ENCODE measurements at regions not wholly inside any gene's neighbourhood (a gene's known extent, or its start where the extent isn't known, plus 50 kb on each side); places are given as distances from the start of the nearest gene placed in this dataset.

- H4K12ac ChIP-seq (ENCODE audit: low read depth, low read length), result no peak overlapping the region
- H2BK120ac ChIP-seq (ENCODE audit: insufficient read depth, low read length, poor library complexity), result no peak overlapping the region
- H3K27me3 ChIP-seq (ENCODE audit: insufficient read depth, low read length), result no peaks in the 10 kb centered on the region
- no peaks in the 10 kb centered on the region for H3K79me1 ChIP-seq (ENCODE audit: low read length)
- H2AFZ ChIP-seq (ENCODE audit: insufficient read depth, low read length, poor library complexity), result no peak overlapping the region
- H3K4ac ChIP-seq (ENCODE audit: low read depth, low read length), result no peak overlapping the region
- H3K23ac ChIP-seq (ENCODE audit: low read length), result no peak overlapping the region
- H3K79me2 ChIP-seq (ENCODE audit: control insufficient read depth, insufficient read depth, low read length, poor library complexity), result no peaks in the 10 kb centered on the region
- H2BK12ac ChIP-seq (ENCODE audit: low read length), result no peak overlapping the region
- H3K14ac ChIP-seq (ENCODE audit: low read length), result no peak overlapping the region
- H4K8ac ChIP-seq (ENCODE audit: low read depth, low read length), result no peak overlapping the region
- no peak overlapping the region for H4K91ac ChIP-seq (ENCODE audit: low read depth, low read length)
- H2BK5ac ChIP-seq (ENCODE audit: low read depth, low read length, poor library complexity), result no peak overlapping the region
- H3K9me3 ChIP-seq (ENCODE audit: insufficient read depth, low read depth, low read length), result no peaks in the 10 kb centered on the region
- H3K4me1 ChIP-seq (ENCODE audit: control insufficient read depth in 1 of 2, insufficient read depth in 2 of 2, low read length in 2 of 2), result no peaks in the 10 kb centered on the region
- H3K18ac ChIP-seq (ENCODE audit: low read length), result no peak overlapping the region
- no CpG with 5 or more reads among the region's 5 CpGs for WGBS (ENCODE audit: extremely low coverage, insufficient coverage, insufficient read length)
- H3K9ac ChIP-seq (ENCODE audit: low read length), result no peak overlapping the region
- no peak for DNase-seq
- no peak overlapping the region for H3K4me2 ChIP-seq (ENCODE audit: low read length)
- no peaks in the 10 kb centered on the region for H3K36me3 ChIP-seq (ENCODE audit: control insufficient read depth in 1 of 2, insufficient read depth in 2 of 2, low read length in 2 of 2)
- H3K4me3 ChIP-seq (ENCODE audit: low read depth, low read length), result no peak overlapping the region
- H3K27ac ChIP-seq (ENCODE audit: low read depth, low read length), result no peak overlapping the region
- H2AK5ac ChIP-seq (ENCODE audit: low read length), result no peak overlapping the region
Measured at GRCh38 chr5:112532654-112533360, 113.7 kb upstream of the EPB41L4A start.

DNA sequence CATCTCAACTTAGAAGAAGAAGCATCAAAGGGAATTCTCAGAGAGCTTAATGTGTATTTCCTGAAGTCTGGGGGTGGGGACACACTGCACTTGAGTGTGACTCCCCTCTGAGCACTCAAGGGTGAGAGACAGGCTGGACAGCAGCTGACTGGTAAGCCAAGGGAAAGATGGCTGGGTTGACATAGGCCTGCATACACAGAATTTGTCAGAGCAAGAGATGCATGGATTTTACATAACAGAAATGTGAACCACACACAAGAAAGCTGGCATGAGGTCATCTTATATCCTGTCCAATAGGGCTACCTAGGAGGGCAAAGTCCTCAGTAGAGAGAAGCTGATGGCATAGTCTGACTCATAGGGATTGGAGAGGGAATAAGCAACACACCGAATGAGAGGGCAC is 114.3 kb upstream of the EPB41L4A start:
- H3K9ac ChIP-seq (ENCODE audit: low read length), result no peak overlapping the region
- H3K9me3 ChIP-seq (ENCODE audit: insufficient read depth, low read depth, low read length), result no peaks in the 10 kb centered on the region
- H3K4ac ChIP-seq (ENCODE audit: low read depth, low read length), result no peak overlapping the region
- H3K4me2 ChIP-seq (ENCODE audit: low read length), result no peak overlapping the region
- H3K27me3 ChIP-seq (ENCODE audit: insufficient read depth, low read length), result no peaks in the 10 kb centered on the region
- no peaks in the 10 kb centered on the region for H3K36me3 ChIP-seq (ENCODE audit: control insufficient read depth in 1 of 2, insufficient read depth in 2 of 2, low read length in 2 of 2)
- no CpG with 5 or more reads among the region's 1 CpG for WGBS (ENCODE audit: extremely low coverage, insufficient coverage, insufficient read length)
- no peak overlapping the region for H4K12ac ChIP-seq (ENCODE audit: low read depth, low read length)
- no peak overlapping the region for H4K91ac ChIP-seq (ENCODE audit: low read depth, low read length)
- H3K18ac ChIP-seq (ENCODE audit: low read length), result no peak overlapping the region
- H2AK5ac ChIP-seq (ENCODE audit: low read length), result no peak overlapping the region
- H3K14ac ChIP-seq (ENCODE audit: low read length), result no peak overlapping the region
- H3K4me3 ChIP-seq (ENCODE audit: low read depth, low read length), result no peak overlapping the region
- no peak overlapping the region for H2BK5ac ChIP-seq (ENCODE audit: low read depth, low read length, poor library complexity)
- H4K8ac ChIP-seq (ENCODE audit: low read depth, low read length), result no peak overlapping the region
- no peaks in the 10 kb centered on the region for H3K4me1 ChIP-seq (ENCODE audit: control insufficient read depth in 1 of 2, insufficient read depth in 2 of 2, low read length in 2 of 2)
- no peak overlapping the region for H3K27ac ChIP-seq (ENCODE audit: low read depth, low read length)
- H3K23ac ChIP-seq (ENCODE audit: low read length), result no peak overlapping the region
- DNase-seq, result no peak
- H2AFZ ChIP-seq (ENCODE audit: insufficient read depth, low read length, poor library complexity), result no peak overlapping the region
- no peaks in the 10 kb centered on the region for H3K79me2 ChIP-seq (ENCODE audit: control insufficient read depth, insufficient read depth, low read length, poor library complexity)
- H2BK120ac ChIP-seq (ENCODE audit: insufficient read depth, low read length, poor library complexity), result no peak overlapping the region
- H3K79me1 ChIP-seq (ENCODE audit: low read length), result no peaks in the 10 kb centered on the region
- no peak overlapping the region for H2BK12ac ChIP-seq (ENCODE audit: low read length)

DNA sequence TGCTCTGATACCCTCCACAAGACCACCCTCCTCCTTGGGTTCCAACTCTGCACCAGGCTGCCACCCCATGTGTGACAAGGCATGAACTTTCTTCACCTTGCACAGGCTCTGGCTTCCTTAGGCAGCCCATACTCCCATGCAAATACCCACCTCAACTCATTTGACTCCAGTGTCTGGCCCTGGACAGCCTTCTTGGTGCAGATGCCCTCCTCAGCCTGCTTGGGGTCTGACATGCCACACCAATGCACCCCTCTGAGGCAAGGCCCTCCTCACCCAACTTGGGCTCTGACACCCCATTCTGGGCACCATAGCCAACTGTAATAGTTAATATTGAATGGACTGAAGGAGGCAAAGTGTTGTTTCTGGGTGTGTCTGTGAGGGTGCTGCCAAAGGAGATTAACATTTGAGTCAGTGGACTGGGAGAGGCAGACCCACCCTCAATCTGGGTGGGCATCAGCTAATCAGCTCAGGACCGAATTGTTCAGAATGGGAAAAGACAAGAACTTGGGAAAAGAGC is 115.0 kb upstream of the EPB41L4A start:
- H2AK5ac ChIP-seq (ENCODE audit: low read length), result no peak overlapping the region
- H3K18ac ChIP-seq (ENCODE audit: low read length), result no peak overlapping the region
- H4K12ac ChIP-seq (ENCODE audit: low read depth, low read length), result no peak overlapping the region
- no peaks in the 10 kb centered on the region for H3K4me1 ChIP-seq (ENCODE audit: control insufficient read depth in 1 of 2, insufficient read depth in 2 of 2, low read length in 2 of 2)
- no peaks in the 10 kb centered on the region for H3K79me2 ChIP-seq (ENCODE audit: control insufficient read depth, insufficient read depth, low read length, poor library complexity)
- no peak overlapping the region for H2BK5ac ChIP-seq (ENCODE audit: low read depth, low read length, poor library complexity)
- H4K91ac ChIP-seq (ENCODE audit: low read depth, low read length), result no peak overlapping the region
- H3K27me3 ChIP-seq (ENCODE audit: insufficient read depth, low read length), result no peaks in the 10 kb centered on the region
- no peak overlapping the region for H2BK120ac ChIP-seq (ENCODE audit: insufficient read depth, low read length, poor library complexity)
- H3K4me2 ChIP-seq (ENCODE audit: low read length), result no peak overlapping the region
- no peak overlapping the region for H3K14ac ChIP-seq (ENCODE audit: low read length)
- H2AFZ ChIP-seq (ENCODE audit: insufficient read depth, low read length, poor library complexity), result no peak overlapping the region
- no peak for DNase-seq
- H3K4ac ChIP-seq (ENCODE audit: low read depth, low read length), result no peak overlapping the region
- no peak overlapping the region for H2BK12ac ChIP-seq (ENCODE audit: low read length)
- no peaks in the 10 kb centered on the region for H3K79me1 ChIP-seq (ENCODE audit: low read length)
- H4K8ac ChIP-seq (ENCODE audit: low read depth, low read length), result no peak overlapping the region
- no peak overlapping the region for H3K4me3 ChIP-seq (ENCODE audit: low read depth, low read length)
- no peaks in the 10 kb centered on the region for H3K36me3 ChIP-seq (ENCODE audit: control insufficient read depth in 1 of 2, insufficient read depth in 2 of 2, low read length in 2 of 2)
- H3K27ac ChIP-seq (ENCODE audit: low read depth, low read length), result no peak overlapping the region
- no peak overlapping the region for H3K9ac ChIP-seq (ENCODE audit: low read length)
- H3K9me3 ChIP-seq (ENCODE audit: insufficient read depth, low read depth, low read length), result no peaks in the 10 kb centered on the region
- WGBS (ENCODE audit: extremely low coverage, insufficient coverage, insufficient read length), result no CpG with 5 or more reads among the region's 1 CpG
- H3K23ac ChIP-seq (ENCODE audit: low read length), result no peak overlapping the region

GRCh38 chr5:112534611-112535255 is 115.7 kb upstream of the EPB41L4A start:
- H2BK5ac ChIP-seq (ENCODE audit: low read depth, low read length, poor library complexity), result no peak overlapping the region
- no peak overlapping the region for H3K4me3 ChIP-seq (ENCODE audit: low read depth, low read length)
- no CpG with 5 or more reads among the region's 4 CpGs for WGBS (ENCODE audit: extremely low coverage, insufficient coverage, insufficient read length)
- no peak overlapping the region for H4K91ac ChIP-seq (ENCODE audit: low read depth, low read length)
- H3K9ac ChIP-seq (ENCODE audit: low read length), result no peak overlapping the region
- no peaks in the 10 kb centered on the region for H3K9me3 ChIP-seq (ENCODE audit: insufficient read depth, low read depth, low read length)
- no peak overlapping the region for H3K27ac ChIP-seq (ENCODE audit: low read depth, low read length)
- H3K14ac ChIP-seq (ENCODE audit: low read length), result no peak overlapping the region
- no peaks in the 10 kb centered on the region for H3K79me1 ChIP-seq (ENCODE audit: low read length)
- no peak overlapping the region for H3K4ac ChIP-seq (ENCODE audit: low read depth, low read length)
- DNase-seq, result no peak
- H2AFZ ChIP-seq (ENCODE audit: insufficient read depth, low read length, poor library complexity), result no peak overlapping the region
- H3K4me2 ChIP-seq (ENCODE audit: low read length), result no peak overlapping the region
- no peak overlapping the region for H3K18ac ChIP-seq (ENCODE audit: low read length)
- H2BK12ac ChIP-seq (ENCODE audit: low read length), result no peak overlapping the region
- H4K12ac ChIP-seq (ENCODE audit: low read depth, low read length), result no peak overlapping the region
- H4K8ac ChIP-seq (ENCODE audit: low read depth, low read length), result no peak overlapping the region
- H3K27me3 ChIP-seq (ENCODE audit: insufficient read depth, low read length), result no peaks in the 10 kb centered on the region
- no peak overlapping the region for H2AK5ac ChIP-seq (ENCODE audit: low read length)
- H3K36me3 ChIP-seq (ENCODE audit: control insufficient read depth in 1 of 2, insufficient read depth in 2 of 2, low read length in 2 of 2), result no peaks in the 10 kb centered on the region
- H3K79me2 ChIP-seq (ENCODE audit: control insufficient read depth, insufficient read depth, low read length, poor library complexity), result no peaks in the 10 kb centered on the region
- no peak overlapping the region for H2BK120ac ChIP-seq (ENCODE audit: insufficient read depth, low read length, poor library complexity)
- H3K23ac ChIP-seq (ENCODE audit: low read length), result no peak overlapping the region
- H3K4me1 ChIP-seq (ENCODE audit: control insufficient read depth in 1 of 2, insufficient read depth in 2 of 2, low read length in 2 of 2), result no peaks in the 10 kb centered on the region
